NCI-H69 (cell line): ENCODE measurements at regions not wholly inside any gene's neighbourhood (a gene's known extent, or its start where the extent isn't known, plus 50 kb on each side); places are given as distances from the start of the nearest gene placed in this dataset.
"Not testable (repeated sequence)": the region's sequence is repeated elsewhere in the genome, so short reads cannot be mapped to it uniquely, and the experiment has no call there.

Experiments
- DNase-seq: peaks from one replicate; lab custom pipeline; 2025; lab: John Stamatoyannopoulos, UW

- DNase-seq = no peak
These were observed 276.1 kb upstream of the DCC start for GRCh38 chr18:52063923-52064322.

GRCh38 chr18:52069201-52069600 lies 270.8 kb upstream of the DCC start:
- DNase-seq = peak; percentile 97

GRCh38 chr18:52070291-52070756 lies 269.7 kb upstream of the DCC start:
- peak; percentile 75 for DNase-seq

- no peak for DNase-seq
These were observed 262.6 kb upstream of the DCC start for GRCh38 chr18:52077251-52077983.

GRCh38 chr18:52082246-52082645 lies 257.8 kb upstream of the DCC start:
- DNase-seq = no peak

- no peak for DNase-seq
These were observed 252.9 kb upstream of the DCC start for GRCh38 chr18:52087140-52087539.

- DNase-seq = no peak
These were observed 250.0 kb upstream of the DCC start for GRCh38 chr18:52090005-52090404.

- DNase-seq = peak; percentile 62
These were observed 246.8 kb upstream of the DCC start for GRCh38 chr18:52093171-52093570.

- DNase-seq = no peak
These were observed 221.3 kb upstream of the DCC start for GRCh38 chr18:52118684-52119083.

GRCh38 chr18:52130624-52131301 lies 209.2 kb upstream of the DCC start:
- DNase-seq = peak; percentile 98

- no peak for DNase-seq
These were observed 208.2 kb upstream of the DCC start for GRCh38 chr18:52131845-52132244.

GRCh38 chr18:52136532-52136931 lies 203.5 kb upstream of the DCC start:
- no peak for DNase-seq

GRCh38 chr18:52140986-52141385 lies 199.0 kb upstream of the DCC start:
- peak; percentile 33 for DNase-seq

GRCh38 chr18:52150050-52150449 lies 189.9 kb upstream of the DCC start:
- DNase-seq = peak; percentile 54

- DNase-seq = no peak
These were observed 188.0 kb upstream of the DCC start for GRCh38 chr18:52152036-52152435.

GRCh38 chr18:52156166-52156565 lies 183.8 kb upstream of the DCC start:
- no peak for DNase-seq

- peak; percentile 62 for DNase-seq
These were observed 179.4 kb upstream of the DCC start for GRCh38 chr18:52160636-52161035.

- no peak for DNase-seq
These were observed 176.5 kb upstream of the DCC start for GRCh38 chr18:52163478-52163877.

- DNase-seq = not testable (repeated sequence)
These were observed 171.9 kb upstream of the DCC start for GRCh38 chr18:52168131-52168530.

GRCh38 chr18:52174220-52174619 lies 165.8 kb upstream of the DCC start:
- DNase-seq = no peak

GRCh38 chr18:52175406-52175805 lies 164.6 kb upstream of the DCC start:
- DNase-seq = peak; percentile 32

GRCh38 chr18:52183107-52183506 lies 156.9 kb upstream of the DCC start:
- DNase-seq = no peak

- no peak for DNase-seq
These were observed 149.8 kb upstream of the DCC start for GRCh38 chr18:52190195-52190594.

GRCh38 chr18:52190631-52191030 lies 149.4 kb upstream of the DCC start:
- DNase-seq = peak; percentile 87
